Skin epidermis (tissue), 12 donors: ENCODE measurements at regions not wholly inside any gene's neighbourhood (a gene's known extent, or its start where the extent isn't known, plus 50 kb on each side); places are given as distances from the start of the nearest gene placed in this dataset.
"Not testable (repeated sequence)": the region's sequence is repeated elsewhere in the genome, so short reads cannot be mapped to it uniquely, and the experiment has no call there.

Source experiments
- H3K27ac ChIP-seq, 21 experiments: fragments of 200-600 bp; sonication (generic) in 11 of 21; one replicate each; pipeline ENCODE4 v1.5.0; 2020; ENCODE audit warnings: mild to moderate bottlenecking in 3 of 21, inconsistent platforms in 2 of 21, moderate library complexity in 2 of 21
- H3K4me3 ChIP-seq, 7 experiments: fragments of 200-600 bp; sonication (generic) in 2 of 7; one replicate each; pipeline ENCODE4 v1.5.0; 2020; ENCODE audit warnings: inconsistent platforms in 2 of 7, mild to moderate bottlenecking in 2 of 7, moderate library complexity in 1 of 7

DNA sequence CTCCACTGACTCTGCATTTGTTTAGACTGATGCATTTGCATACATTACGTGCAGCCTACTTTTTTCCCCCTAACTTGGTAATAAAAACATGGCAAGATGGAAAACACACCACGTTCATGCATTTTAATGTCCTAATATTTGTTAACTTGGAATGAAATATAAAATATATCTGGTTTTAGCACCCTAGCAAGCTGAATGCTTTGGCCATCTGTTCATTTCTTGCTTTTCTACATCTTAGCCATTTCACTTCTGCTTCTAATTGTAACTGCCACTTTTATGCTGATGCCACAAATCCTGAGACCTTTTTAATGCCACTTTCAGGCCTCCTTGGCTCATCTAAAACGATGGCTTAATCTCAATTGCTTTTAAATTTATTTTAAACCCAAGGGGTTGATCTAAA is 177.7 kb upstream of the RASSF8 start:
- Histone ChIP-seq H3K27ac (no peak overlapping the region), H3K4me3 (no peak overlapping the region)

DNA sequence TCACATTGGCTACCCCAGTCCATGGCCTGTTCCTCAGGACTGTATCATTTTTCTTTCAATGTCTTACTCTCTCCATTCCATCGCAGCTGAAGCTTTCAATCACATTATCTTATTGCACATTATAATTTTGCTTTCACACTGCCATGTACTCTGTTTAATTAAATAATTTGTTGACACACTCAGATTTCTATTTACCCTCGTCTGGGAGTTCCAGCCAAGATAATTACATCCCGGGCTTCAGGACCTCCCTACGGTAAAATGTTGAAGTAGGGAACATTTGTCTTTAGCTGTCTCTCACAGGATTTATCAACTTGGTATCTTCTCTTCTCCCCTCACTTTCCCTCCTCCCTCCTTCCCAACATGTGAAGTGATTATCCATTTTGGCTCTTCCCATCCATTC is 177.2 kb upstream of the RASSF8 start:
- H3K27ac ChIP-seq, result no peak overlapping the region
- no peak overlapping the region for H3K4me3 ChIP-seq

DNA sequence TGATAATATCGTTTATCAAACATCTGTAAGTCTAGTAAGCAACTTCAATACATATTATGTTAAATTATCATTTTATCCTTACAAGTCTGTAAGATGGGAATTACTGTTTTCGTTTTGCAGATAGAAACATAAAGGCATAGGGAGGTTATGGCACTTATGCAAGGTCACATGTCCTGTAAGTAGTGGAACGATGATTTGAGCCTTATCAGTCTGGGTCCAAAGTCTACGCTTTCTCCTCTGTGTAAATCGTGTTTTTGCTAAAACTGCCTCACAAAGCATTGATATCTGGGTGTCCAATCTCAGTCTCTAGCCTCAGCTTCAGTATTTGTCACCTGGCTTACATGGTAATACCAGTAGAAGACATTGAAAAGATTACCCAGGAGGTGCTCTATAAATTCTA is 174.9 kb upstream of the RASSF8 start:
- no peak overlapping the region for H3K4me3 ChIP-seq
- H3K27ac ChIP-seq, result no peak overlapping the region

GRCh38 chr12:25784669-25785068 is 173.8 kb upstream of the RASSF8 start:
- Histone ChIP-seq H3K27ac (no peak overlapping the region), H3K4me3 (no peak overlapping the region)

DNA sequence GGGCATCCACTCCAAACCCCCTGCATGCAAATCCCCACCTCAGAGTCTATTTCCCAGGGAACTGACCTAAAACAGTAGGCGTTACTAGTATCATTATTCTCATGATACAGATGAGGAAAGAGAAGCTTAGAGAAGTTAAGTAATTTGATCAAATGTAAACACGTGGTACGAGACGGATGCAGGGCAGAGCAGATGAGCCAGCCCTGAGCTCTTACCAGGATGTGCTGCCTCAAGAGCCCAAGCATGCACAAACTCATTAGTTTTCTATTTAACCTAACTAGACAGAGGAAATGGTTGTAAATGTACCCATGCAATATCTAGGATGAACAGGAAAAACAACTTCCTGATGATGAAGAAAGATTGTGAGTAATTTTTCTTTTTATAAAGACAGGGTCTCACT is 173.3 kb upstream of the RASSF8 start:
- Histone ChIP-seq H3K4me3 (no peak overlapping the region), H3K27ac (no peak overlapping the region)

- Histone ChIP-seq H3K27ac (no peak overlapping the region), H3K4me3 (no peak overlapping the region)
Measured at GRCh38 chr12:25787701-25788100, 170.8 kb upstream of the RASSF8 start.

DNA sequence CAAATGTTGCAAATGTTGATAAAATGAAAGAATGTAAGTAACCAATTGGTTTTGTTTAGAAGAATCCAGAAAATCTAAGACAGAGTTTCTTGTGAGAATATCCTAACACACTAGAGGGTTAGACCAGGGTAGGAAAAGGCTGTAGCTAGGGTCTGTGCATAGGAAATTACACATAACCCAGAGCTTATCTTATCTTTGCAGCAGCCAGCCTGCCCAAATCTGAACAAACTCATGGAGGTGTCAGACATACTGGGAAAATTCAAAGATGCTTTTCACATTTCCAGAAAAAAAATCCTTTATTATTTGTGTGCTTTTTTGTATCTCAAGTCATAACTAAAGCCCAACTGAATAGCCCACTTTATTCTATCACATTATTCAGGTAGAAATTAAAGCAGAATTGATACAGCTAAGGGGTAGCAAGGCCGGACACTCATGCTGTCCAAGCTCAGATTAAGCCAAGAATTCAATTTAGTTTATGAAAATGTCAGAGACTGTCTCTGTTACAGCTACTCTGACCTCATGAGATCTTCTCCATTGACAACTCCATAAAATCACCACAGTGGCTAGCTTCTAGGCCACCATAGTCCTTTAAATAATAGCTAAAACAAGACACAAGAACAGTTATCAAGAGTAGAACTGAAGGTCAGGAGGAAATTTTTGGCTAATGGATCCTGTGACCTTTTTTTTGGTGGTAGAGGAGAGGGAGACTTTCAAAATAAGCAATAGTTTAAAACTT is 169.6 kb upstream of the RASSF8 start:
- no peak overlapping the region for H3K27ac ChIP-seq
- no peak overlapping the region for H3K4me3 ChIP-seq

- no peak overlapping the region for H3K27ac ChIP-seq
Measured at GRCh38 chr12:25789541-25789944, 168.9 kb upstream of the RASSF8 start.

GRCh38 chr12:25792031-25792430 is 166.5 kb upstream of the RASSF8 start:
- Histone ChIP-seq H3K4me3 (no peak overlapping the region), H3K27ac (no peak overlapping the region)

More at GRCh38 chr12:25789541-25789944, 168.9 kb upstream of the RASSF8 start:
- no peak overlapping the region for H3K4me3 ChIP-seq

DNA sequence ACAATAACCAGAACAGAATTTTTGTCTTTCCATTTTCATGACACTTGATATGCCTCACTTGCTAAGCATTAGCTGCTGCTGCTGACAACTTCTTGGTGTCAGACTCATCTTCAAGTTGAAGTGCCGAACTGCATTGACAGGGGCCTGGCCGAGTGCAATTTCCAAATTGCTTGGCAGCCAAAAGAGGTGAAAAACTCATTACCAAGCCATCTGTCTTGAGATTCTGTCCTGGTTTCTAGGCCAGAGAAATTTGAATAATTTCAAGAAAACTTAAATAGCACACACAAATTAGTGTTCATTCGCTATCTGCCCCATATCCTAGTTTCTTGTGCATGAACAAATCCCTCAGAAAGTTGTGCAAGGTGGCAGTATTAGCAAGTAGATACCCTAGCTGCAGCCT is 165.3 kb upstream of the RASSF8 start:
- Histone ChIP-seq H3K27ac (no peak overlapping the region), H3K4me3 (no peak overlapping the region)

GRCh38 chr12:25794571-25794970 is 163.9 kb upstream of the RASSF8 start:
- Histone ChIP-seq H3K4me3 (no peak overlapping the region), H3K27ac (no peak overlapping the region)

- Histone ChIP-seq H3K4me3 (no peak overlapping the region), H3K27ac (no peak overlapping the region)
Measured at GRCh38 chr12:25796523-25797000, 161.9 kb upstream of the RASSF8 start.

DNA sequence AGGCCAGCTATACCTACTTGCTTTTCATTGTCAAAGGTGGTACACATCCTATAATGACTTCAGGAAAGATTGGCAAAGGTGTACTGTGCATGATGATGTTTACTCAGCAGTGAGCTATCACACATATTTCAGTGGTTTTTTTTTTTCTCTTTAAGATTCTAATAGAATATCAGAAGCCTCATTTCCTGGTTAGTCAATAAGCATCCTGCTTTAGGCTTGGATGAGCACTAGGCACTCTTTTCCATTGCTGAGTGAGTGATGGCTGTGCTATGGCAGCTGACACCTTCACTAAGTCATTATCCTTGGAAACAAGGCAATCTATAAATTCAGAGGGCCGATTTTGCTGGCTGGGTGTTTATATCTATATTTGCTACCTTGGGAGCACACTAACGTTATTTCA is 161.1 kb upstream of the RASSF8 start:
- Histone ChIP-seq H3K27ac (no peak overlapping the region), H3K4me3 (no peak overlapping the region)

GRCh38 chr12:25797949-25798348 is 160.5 kb upstream of the RASSF8 start:
- no peak overlapping the region for H3K27ac ChIP-seq
- H3K4me3 ChIP-seq, result no peak overlapping the region

DNA sequence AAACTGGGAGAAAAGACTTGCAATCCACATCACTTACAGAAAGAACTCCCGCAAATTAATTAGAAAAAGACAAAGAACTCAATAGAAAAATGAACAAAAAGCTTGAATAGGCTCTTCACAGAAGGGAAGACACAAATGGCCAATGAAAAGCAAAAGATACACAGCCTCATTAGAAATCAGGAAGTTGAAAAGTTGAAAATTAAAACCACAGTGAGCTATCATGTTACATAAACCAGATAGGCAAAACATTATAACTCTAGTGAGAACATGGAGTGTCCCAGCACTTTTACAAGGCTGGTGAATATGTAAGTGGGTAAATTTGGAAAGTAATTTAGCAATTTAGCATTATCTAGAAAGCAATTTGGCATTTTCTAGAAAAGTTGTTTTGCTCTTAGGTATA is 158.4 kb upstream of the RASSF8 start:
- no peak overlapping the region for H3K4me3 ChIP-seq
- no peak overlapping the region for H3K27ac ChIP-seq

DNA sequence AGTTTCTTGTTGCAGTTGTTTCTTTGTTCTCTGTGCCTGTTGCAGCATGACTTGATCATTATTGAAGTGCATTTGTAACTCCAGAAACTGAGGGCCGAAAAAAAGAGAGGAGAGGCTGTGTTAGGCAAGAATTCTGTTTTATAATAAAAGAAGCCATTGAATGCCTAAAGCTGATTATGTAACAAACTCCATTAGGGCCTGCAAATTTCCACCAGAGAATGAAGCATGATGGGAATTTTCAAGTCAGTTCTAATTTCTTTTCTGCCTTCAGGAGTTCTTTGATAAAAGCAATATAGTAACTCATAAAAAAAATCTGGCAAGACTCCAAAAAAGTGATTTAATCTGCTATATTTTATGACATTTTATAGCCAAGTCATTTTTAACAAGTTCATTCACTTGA is 156.7 kb upstream of the RASSF8 start:
- Histone ChIP-seq H3K27ac (peak overlapping the region in 1 of 21 experiments; percentile 27), H3K4me3 (no peak overlapping the region)

GRCh38 chr12:25802143-25802542 is 156.3 kb upstream of the RASSF8 start:
- H3K4me3 ChIP-seq, result no peak overlapping the region

DNA sequence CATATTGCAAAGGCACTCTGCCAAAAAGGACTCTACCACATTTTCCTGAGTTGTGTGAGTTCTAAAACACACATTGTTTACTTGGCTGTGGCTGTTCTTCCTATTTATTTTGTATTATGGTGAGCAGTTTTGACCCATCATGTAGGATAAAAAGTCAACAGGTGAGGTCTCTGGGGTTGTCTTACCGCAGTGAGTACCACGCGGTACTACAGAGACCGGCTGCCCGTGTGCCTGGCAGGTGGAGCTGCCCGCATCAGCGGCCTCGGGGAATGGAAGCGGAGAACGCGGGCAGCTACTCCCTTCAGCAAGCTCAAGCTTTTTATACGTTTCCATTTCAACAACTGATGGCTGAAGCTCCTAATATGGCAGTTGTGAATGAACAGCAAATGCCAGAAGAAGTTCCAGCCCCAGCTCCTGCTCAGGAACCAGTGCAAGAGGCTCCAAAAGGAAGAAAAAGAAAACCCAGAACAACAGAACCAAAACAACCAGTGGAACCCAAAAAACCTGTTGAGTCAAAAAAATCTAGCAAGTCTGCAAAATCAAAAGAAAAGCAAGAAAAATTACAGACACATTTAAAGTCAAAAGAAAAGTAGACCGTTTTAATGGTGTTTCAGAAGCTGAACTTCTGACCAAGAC is 155.3 kb upstream of the RASSF8 start:
- not testable (repeated sequence) for H3K27ac ChIP-seq, H3K4me3 ChIP-seq

More at GRCh38 chr12:25802143-25802542, 156.3 kb upstream of the RASSF8 start:
- peak overlapping the region in 1 of 21 experiments; percentile 23 for H3K27ac ChIP-seq

GRCh38 chr12:25804286-25804685 is 154.2 kb upstream of the RASSF8 start:
- not testable (repeated sequence) for H3K27ac ChIP-seq, H3K4me3 ChIP-seq

- Histone ChIP-seq H3K4me3 (no peak overlapping the region), H3K27ac (no peak overlapping the region)
Measured at GRCh38 chr12:25806271-25806670, 152.2 kb upstream of the RASSF8 start.

DNA sequence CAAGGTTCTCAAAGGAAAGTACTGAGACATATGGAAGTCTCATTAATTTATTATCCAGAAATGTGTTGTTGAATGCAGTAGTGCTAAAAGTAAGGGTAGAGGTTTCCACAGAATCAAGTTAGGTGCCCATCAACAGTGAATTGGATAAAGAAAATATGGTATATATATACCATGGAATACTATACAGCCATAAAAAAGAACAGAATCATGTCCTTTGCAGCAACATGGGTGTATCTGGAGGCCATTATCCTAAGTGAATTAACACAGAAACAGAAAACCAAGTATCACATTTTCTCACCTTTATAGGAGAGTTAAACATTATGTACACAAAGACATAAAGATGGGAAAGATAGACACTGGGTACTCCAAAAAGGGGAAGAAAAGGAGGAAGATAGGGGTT is 149.9 kb upstream of the RASSF8 start:
- Histone ChIP-seq H3K27ac (no peak overlapping the region), H3K4me3 (no peak overlapping the region)

GRCh38 chr12:25810683-25811082 is 147.8 kb upstream of the RASSF8 start:
- no peak overlapping the region for H3K4me3 ChIP-seq
- H3K27ac ChIP-seq, result no peak overlapping the region
